B cell (primary cell): ENCODE measurements at regions not wholly inside any gene's neighbourhood (a gene's known extent, or its start where the extent isn't known, plus 50 kb on each side); places are given as distances from the start of the nearest gene placed in this dataset.

ENCODE experiments used
- EZH2 ChIP-seq: IDR thresholded peaks from 2 replicates; pipeline ENCODE4 v1.6.1; 2012; ENCODE audit warnings: borderline replicate concordance, low read depth, mild to moderate bottlenecking, moderate library complexity, low read length; ENCODE audit not compliant: insufficient read depth, poor library complexity, severe bottlenecking
- TF ChIP-seq, protein P1 (sequence below): fragments of 200-600 bp; IDR thresholded peaks from one replicate; pipeline ENCODE4 v1.8.0; 2022; ENCODE audit warnings: antibody characterized with exemption, mild to moderate bottlenecking

DNA sequence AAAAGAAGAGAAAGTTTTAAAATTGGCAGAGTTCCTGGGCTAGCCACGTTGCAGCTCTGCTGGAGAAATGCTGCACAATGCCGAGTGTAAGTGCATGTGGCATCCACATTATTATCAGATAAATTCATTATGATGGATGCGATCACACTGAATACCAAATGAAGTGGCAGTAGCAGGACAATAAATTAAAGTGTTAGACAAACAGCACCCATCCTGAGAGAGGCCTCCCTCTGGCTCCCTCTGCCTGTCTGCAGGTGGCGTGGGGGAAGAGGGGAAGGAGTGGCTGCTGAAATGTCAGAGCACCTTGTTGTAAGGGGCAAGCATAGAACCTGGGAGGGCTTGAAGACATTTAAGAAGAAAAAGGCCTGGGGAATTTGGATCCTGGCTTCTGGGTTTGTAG lies 324.1 kb downstream of the HAPSTR1 start:
- TF ChIP-seq, protein P1, sequence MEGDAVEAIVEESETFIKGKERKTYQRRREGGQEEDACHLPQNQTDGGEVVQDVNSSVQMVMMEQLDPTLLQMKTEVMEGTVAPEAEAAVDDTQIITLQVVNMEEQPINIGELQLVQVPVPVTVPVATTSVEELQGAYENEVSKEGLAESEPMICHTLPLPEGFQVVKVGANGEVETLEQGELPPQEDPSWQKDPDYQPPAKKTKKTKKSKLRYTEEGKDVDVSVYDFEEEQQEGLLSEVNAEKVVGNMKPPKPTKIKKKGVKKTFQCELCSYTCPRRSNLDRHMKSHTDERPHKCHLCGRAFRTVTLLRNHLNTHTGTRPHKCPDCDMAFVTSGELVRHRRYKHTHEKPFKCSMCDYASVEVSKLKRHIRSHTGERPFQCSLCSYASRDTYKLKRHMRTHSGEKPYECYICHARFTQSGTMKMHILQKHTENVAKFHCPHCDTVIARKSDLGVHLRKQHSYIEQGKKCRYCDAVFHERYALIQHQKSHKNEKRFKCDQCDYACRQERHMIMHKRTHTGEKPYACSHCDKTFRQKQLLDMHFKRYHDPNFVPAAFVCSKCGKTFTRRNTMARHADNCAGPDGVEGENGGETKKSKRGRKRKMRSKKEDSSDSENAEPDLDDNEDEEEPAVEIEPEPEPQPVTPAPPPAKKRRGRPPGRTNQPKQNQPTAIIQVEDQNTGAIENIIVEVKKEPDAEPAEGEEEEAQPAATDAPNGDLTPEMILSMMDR = no peak
- no peak for TF ChIP-seq EZH2
